Caki2 (cell line): ENCODE measurements at regions not wholly inside any gene's neighbourhood (a gene's known extent, or its start where the extent isn't known, plus 50 kb on each side); places are given as distances from the start of the nearest gene placed in this dataset.
A peak's percentile ranks its signal among the peaks of the same experiment; 100 is the strongest.
"Not testable (repeated sequence)": the region's sequence is repeated elsewhere in the genome, so short reads cannot be mapped to it uniquely, and the experiment has no call there.

Experiments used
- DNase-seq: peaks from one replicate; pipeline ENCODE4 v3.0.0-alpha.2; 2015; ENCODE audit warnings: low read depth
- in situ Hi-C: cut with HindIII; loops from 2 replicates; pipeline ENCODE4 v1.10.0; 2016; ENCODE audit warnings: low sequenced_read_pairs, low pct_unique_long_range_greater_than_20kb, mixed read lengths

DNA sequence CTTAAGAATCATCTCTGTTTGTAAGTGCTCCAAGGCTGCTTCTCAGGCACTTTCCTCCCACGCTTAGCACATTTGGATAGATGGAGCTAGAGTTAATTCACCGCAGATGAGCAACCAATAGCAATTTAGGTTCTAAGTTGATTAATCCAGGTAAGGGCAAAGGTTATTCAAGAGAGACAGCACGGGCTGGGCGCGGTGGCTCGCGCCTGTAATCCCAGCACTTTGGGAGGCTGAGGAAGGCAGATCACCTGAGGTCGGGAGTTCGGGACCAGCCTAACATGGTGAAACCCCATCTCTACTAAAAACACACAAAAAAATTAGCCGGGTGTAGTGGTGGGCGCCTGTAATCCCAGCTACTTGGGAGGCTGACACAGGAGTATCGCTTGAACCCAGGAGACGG is 54.5 kb upstream of the UNC13C start:
- DNase-seq, in situ Hi-C loops: not testable (repeated sequence)

DNA sequence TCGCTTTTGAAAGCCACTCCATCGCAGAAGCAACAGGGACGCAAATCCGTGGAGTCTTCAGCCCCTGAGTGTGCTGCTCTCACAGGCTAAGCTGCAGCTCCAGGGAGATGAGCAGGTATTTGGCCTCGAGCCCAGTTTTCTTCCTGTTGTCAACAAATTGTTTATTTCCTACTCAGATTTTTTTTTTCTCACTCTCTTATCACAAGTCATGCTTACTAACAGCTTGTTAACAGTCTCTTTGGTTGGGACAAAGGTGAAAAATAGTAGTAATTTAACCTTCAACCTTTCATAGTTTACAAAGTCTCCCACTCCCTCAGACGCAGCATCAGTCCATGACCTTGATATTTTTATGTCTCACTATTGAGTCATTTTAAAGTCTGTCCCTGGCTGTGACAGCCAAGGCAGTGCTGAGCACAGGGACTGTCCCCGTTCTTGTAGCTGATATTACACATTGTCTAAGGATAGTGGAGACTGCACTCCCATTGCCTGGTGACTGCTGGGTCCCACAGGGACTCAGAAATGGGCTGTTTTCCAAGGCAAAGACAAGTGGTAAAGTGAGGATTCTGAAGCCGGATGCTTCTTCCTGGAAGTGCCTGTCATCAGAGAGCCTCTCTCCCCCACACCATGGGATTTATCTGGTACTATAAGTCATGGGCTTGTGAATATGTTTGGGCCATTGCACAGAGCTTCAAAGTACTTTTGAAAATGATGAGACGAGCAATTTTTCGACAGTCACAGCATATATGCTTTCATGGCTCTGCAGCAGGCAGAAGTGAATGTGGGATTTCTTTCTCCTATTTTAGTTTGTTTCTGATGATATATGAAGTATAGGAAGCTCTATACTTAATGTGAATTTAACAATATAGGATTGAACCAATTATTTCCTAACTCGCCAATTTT is 59.8 kb upstream of the UNC13C start:
- in situ Hi-C loops, result no loop called here
- DNase-seq, result peak; percentile 73

DNA sequence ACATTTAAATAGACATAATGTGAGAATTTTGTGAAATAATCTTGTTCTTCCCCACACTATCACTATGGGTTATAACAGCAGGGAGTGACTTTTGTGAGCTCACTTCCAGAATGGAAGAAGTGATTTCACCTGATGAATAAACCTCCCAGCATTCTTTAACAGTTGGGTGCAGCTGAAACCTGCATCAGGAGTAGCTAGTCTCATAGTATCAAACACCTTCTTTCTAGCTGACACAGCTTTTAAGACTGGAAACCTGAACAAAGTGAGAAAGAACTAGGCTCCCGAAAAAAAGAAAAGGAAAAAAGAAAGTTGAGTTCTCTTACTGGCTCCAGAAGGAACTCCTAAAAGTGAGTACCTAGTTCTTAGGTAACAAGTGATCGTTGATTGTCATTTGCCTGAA is 61.1 kb upstream of the UNC13C start:
- no peak for DNase-seq
- in situ Hi-C loops, result no loop called here

DNA sequence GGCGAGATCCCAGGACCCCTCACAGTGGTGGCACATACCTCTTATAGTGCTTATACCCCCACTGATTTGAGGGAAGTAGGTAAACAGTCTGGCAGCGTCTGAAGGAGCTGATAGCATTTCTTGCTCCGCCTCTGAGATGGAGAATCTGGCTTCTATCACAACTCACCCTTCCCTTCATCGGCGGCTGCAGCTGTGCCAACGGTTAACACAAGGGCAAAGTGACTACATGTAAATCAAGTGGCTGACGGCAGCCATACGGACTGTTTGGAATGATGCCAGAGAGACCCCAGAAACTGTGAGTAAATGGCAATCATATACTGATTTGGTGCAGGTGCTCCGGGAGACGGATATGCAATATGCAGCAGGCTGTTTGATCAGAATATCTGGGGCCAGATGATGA is 66.8 kb upstream of the UNC13C start:
- no peak for DNase-seq
- in situ Hi-C loops, result no loop called here

DNA sequence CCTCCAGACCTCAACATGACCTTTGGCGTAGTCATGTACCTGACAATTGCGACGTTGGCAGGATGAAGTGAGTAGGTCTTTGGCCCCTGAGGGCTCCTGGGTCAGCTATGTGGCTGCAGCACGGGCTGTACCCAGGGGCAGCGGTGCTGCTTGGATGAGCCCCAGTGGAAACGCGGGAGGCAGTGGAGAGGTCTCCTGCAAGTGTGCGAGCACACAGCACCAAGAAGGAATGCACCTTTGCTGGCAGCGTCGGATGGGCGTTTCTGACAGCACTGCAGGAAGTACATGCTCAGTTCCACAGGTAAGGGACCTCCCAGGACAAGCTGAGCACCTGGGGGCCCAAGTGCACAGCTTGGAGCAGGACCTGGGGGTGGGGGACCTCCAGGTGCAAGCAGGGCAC is 67.4 kb upstream of the UNC13C start:
- no peak for DNase-seq
- in situ Hi-C loops, result no loop called here

DNA sequence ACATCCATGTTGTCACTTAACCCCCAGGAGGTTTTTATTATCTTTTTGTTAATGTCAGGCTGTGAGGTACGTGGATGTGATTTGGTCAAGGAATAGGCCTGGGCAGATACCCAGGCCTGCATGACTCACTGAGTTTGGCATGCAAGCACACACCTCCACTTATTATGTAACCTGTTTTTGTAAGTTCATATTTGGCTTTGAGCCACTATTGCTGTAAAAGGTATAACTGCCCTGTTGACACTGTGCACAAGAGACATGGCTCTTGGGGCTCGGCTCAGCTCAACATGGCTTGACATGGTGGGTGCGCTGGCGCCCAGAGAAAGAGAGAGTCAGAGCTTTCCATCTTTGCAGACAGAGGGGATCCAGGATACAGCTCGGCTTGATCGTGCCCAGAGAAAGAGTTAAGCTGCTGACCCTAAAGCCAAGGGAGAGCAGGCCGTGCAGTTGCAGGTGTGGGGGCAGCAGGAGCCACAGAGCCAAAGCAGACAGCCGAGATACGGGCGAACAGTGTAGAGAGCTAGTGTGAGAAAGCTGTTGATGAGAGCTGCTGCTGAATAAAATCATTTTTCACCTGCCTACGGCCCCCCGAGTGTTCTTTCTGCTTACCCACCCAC is 67.9 kb upstream of the UNC13C start:
- in situ Hi-C loops, result no loop called here
- DNase-seq, result no peak

DNA sequence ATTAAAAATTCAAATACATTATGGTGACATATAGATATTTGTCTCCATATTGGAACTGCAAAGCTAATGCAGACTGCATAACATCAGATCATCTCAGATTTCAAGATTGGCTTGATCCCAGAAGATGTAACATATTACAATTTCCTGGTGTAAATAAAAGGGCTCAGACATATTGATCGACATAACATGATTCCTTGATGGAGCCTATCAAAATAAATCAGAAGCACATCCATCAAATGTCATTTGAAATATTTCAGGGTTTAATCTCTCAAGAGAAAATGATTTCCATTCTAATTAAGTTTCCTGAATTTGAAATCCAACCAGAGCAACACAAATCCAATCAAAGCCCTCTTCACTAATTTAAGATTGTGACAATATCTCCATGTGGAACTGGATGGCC is 75.1 kb upstream of the UNC13C start:
- no peak for DNase-seq
- in situ Hi-C loops, result no loop called here

DNA sequence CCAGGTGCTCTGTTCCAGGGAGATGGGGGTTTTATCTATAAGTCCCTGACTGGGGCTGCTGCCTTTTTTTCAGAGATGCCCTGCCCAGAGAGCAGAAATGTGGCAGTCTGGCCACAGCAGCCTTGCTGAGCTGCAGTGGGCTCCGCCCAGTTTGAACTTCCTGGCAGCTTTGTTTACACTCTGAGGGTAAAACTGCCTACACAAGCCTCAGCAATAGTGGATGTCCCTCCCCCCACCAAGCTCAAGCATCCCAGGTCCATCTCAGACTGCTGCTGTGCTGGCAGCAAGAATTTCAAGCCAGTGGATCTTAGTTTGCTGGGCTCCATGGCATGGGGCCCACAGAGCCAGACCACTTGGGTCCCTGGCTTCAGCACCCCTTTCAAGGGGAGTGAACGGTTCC is 84.8 kb upstream of the UNC13C start:
- DNase-seq, in situ Hi-C loops: not testable (repeated sequence)

DNA sequence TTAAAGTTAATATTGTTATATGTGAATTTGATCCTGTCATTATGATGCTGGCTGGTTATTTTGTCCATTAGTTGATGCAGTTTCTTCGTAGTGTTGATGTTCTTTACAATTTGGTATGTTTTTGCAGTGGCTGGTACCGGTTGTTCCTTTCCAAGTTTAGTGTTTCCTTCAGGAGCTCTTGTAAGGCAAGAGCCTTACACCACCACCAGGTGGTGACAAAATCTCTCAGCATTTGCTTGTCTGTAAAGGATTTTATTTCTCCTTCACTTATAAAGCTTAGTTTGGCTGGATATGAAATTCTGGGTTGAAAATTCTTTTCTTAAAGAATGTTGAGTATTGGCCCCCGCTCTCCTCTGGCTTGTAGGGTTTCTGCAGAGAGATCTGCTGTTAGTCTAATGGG is 86.4 kb upstream of the UNC13C start:
- in situ Hi-C loops, result not testable (repeated sequence)

DNA sequence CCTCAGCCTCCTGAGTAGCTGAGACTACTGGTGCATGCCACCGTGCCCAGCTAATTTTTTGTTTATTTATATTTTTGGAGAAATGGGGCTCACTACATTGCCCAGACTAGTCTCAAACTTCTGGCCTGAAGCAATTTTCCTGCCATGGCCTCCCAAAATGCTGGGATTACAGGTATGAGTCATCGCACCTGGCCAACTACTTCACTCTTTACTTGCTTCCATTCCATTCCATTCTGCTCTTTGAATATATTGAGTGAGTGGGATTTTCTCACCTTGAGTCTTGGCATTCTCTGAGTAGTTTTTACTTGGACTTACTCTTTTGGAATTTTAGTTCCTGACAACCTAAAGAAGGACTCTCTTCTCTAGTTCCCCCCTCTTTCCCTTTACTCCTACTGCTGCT is 93.8 kb upstream of the UNC13C start:
- in situ Hi-C loops, result no loop called here
- no peak for DNase-seq

More for the DNA sequence above, 86.4 kb upstream of the UNC13C start:
- DNase-seq, result not testable (repeated sequence)

DNA sequence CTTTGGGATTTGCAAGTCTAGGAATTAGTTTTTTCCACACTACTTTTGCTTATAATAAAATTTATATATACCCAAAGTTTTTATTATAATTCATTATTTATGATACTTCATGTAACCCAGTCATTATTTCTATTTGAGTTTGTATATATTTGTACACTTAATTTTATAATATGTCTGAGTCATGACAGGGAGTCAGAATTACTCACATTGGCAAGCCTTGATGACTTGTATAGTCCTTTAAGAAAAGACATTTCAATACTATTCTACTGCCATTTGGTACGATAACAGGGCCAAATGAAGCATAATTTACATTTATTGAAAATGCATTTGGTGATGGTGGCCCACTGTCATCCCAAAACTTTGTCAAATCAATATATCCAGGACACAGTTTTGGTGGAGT is 95.9 kb upstream of the UNC13C start:
- DNase-seq, result no peak
- in situ Hi-C loops, result no loop called here

DNA sequence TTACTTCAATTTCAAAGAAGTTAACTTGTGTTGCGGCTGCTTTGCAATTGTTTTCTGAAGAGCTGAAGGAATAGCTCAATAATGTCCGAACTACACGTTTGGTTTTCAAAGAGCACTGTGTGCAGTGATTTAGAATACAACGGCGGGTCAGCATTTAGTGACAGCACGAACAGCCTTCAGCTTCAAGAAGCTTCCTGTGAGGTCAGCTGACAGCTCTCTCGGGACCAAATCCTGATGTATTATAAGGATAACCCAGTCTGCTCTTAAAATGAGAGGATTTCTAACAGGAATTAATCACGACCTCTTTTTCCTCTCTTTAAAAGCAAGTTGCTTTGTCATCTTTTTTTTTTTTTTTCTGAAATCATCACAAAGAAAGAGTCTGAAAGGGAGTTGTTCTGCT is 97.9 kb upstream of the UNC13C start:
- no peak for DNase-seq
- in situ Hi-C loops, result no loop called here

DNA sequence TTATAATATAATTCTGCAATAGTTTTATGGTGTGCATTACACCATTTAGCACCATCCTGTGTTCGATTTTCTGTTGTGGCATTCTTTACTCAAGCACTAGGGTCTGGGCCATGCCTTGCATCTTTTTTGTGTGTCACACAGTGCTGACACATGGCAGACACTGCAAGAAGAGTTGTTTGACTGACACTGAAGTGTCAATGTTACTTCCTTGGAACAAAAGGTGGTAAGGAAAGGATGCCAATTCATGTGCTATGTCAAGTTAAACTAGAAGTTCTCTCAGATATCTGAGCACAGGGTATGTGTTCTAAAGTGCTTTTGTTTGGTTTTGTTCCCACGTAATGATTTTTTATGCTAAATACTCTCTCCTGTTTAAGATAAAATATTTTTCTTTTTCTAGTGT is 102.5 kb upstream of the UNC13C start:
- in situ Hi-C loops, result no loop called here
- DNase-seq, result no peak

DNA sequence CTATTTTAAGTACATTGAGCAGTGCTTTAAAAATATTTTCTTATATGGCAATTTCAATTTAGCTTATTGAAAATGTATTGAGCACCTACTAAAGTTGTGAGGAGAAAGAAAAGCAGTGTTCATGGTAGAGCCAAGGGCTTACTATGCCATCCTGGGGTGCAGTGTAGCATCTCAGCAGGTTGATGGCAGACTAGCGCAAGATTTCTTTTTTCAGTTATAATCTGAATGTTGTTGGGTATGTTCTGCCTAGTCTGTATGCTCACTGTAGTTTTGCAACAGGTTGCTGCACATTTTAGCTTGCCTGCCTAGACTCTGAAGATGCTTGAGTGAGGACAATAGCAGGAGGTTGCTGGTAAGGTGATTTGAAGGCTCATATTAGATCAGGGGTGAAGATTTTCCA is 103.1 kb upstream of the UNC13C start:
- DNase-seq, result no peak
- in situ Hi-C loops, result no loop called here

DNA sequence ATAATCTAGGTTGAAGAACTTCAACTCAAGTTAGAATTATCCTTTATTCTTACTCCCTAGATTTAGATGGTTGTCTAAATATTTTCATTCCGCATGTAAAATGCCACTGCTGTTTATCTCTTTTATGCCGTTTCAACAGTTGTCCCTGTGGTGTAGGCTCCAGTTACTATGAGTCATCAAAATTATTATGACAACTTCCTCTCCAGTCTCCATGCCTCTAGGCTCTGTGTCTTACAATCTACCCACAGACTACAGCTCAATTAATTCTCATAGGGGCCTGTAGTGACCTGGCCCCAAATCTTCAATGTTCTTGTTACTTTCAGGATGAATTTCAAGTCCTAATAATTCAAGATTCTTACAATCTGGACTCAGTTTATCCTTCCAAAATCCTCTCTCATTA is 105.8 kb upstream of the UNC13C start:
- no peak for DNase-seq
- in situ Hi-C loops, result no loop called here

DNA sequence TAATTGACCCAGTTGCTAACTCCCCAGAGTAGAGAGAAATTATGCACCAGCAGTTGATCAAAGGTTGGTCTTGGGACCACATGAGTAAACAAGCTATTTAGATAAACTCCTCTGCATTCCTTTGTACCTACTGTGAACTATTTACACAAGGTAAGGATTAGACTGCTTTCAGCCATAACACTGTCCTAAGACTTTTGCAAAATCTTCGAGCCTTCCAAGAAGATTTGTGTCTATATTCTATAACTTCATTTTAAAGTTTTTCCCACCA is 108.5 kb upstream of the UNC13C start:
- DNase-seq, result no peak
- in situ Hi-C loops, result no loop called here

DNA sequence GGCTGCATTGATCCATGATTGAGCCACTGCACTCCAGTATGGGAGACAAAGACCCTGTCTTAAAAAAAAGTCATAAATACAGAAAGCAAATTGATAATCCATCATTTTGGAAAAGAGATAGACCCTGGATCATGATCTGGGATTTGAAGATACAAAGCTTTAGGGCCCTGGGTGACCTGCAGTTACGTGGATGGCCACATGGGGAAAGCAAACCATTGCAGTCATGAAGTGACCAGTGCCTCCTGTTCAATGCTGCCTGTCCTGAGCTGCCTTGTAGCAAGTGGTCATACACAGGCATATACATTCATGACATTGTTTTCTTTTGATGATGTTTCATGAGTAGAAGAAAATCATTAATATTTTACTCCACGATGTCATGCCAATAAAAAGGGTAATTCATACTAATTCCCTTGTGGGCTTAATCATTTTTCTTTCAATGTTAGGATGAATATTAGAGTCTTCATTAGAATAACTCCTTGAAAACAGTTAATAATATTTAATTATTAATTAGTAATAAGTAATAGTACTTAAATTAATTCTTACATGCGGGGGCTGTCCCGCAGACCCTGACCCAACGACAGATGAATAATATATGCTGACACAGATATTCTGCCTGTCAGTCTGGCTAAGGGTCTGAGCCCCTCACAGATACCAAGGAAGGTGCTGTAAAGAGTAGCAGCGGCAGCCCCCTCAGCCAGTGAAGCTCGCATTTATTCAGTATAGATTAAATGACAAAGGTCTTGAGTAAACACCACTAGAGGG is 109.0 kb upstream of the UNC13C start:
- in situ Hi-C loops, result no loop called here
- DNase-seq, result no peak

DNA sequence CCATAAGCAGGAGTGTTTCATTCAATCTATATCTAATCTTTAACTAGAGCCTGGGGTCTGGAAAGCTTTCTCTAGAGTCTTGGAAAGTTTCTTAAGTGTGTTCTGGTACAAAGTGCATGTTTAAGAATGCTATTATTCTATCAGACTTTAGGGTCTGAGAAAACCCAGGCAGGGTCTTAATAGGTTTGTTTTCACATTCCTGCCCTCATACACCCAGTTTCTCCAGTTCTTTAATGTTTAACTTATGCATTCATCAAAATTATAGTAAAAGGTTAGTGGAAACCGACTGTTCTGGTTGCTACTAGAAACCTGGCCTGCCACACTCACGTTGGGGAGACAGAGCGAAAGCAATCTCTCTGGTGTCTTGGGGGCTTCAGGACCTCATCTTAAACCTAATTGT is 102.9 kb upstream of the WDR72 start:
- in situ Hi-C loops, result no loop called here
- DNase-seq, result no peak

DNA sequence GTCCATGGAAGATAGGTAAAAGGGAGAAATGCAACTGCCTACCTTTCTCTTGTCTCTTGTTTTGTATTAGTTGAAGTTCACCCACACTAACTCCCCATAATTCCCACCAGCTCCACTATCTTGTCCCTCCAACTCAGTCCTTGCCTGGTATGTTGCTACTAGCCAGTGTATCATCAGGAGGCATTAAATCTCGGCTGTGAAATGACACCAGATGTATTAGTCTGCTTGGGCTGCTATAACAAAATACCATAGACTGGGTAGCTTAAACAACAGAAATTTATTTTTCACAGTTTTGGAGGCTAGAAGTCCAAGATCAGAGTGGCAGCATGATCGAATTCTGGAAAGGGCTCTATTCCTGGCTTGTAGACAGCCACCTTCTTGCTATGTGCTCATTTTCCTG is 102.3 kb upstream of the WDR72 start:
- in situ Hi-C loops, result no loop called here
- DNase-seq, result no peak
